OCI-LY3 (cell line): ENCODE measurements at regions not wholly inside any gene's neighbourhood (a gene's known extent, or its start where the extent isn't known, plus 50 kb on each side); places are given as distances from the start of the nearest gene placed in this dataset.

Experiments
- H2AFZ ChIP-seq: fragments of 200-600, 300-600 bp; shearing (Covaris generic); 2 replicates; pipeline ENCODE4 v1.6.0; 2014; ENCODE audit warnings: antibody characterized with exemption, low read depth, low read length
- H3K27ac ChIP-seq: fragments of 200-600, 300-600 bp; sonication (generic); 2 replicates; pipeline ENCODE4 v1.5.1; 2014; ENCODE audit warnings: mild to moderate bottlenecking, low read length, moderate library complexity, mixed read lengths
- H3K27me3 ChIP-seq: fragments of 200-600, 300-600 bp; sonication (generic); 2 replicates; pipeline ENCODE4 v1.6.1; 2014; ENCODE audit warnings: low read depth, low read length, mixed read lengths
- H3K36me3 ChIP-seq: fragments of 200-600, 300-600 bp; sonication (generic); replicated peaks from 2 replicates; pipeline ENCODE3; 2014; ENCODE audit warnings: low read depth, low read length, mixed read lengths
- H3K4me1 ChIP-seq: fragments of 300-600, 200-600 bp; sonication (generic); 2 replicates; pipeline ENCODE4 v1.6.1; 2014; ENCODE audit warnings: low read length, mixed read lengths
- H3K4me2 ChIP-seq: fragments of 200-600, 300-600 bp; sonication (generic); 2 replicates; pipeline ENCODE4 v1.6.1; 2014; ENCODE audit warnings: low read length, mixed read lengths
- H3K4me3 ChIP-seq: fragments of 300-600, 200-600 bp; sonication (generic); 2 replicates; pipeline ENCODE4 v1.5.1; 2014; ENCODE audit warnings: antibody characterized with exemption, mild to moderate bottlenecking, low read length, moderate library complexity
- H3K79me2 ChIP-seq: fragments of 300-600, 200-600 bp; shearing (Covaris generic); 2 replicates; pipeline ENCODE4 v1.6.1; 2014; ENCODE audit warnings: mild to moderate bottlenecking, low read length, mixed read lengths
- H3K9ac ChIP-seq: fragments of 300-600, 200-600 bp; shearing (Covaris generic); 2 replicates; pipeline ENCODE4 v1.6.0; 2014; ENCODE audit warnings: mild to moderate bottlenecking, low read length, moderate library complexity
- H3K9me3 ChIP-seq: fragments of 200-600, 300-600 bp; shearing (Covaris generic); 2 replicates; pipeline ENCODE4 v1.6.1; 2014; ENCODE audit warnings: low read length, mixed read lengths; ENCODE audit not compliant: insufficient read depth
- H4K20me1 ChIP-seq: fragments of 200-600, 300-600 bp; sonication (generic); 2 replicates; pipeline ENCODE4 v1.6.1; 2016; ENCODE audit warnings: low read length, mixed read lengths; ENCODE audit not compliant: insufficient read depth
- EZH2phosphoT487 ChIP-seq: fragments of 200-600 bp; shearing (Covaris generic); IDR thresholded peaks from 2 replicates; pipeline ENCODE4 v1.6.1; 2018; ENCODE audit warnings: antibody characterized with exemption, mixed run types, low read depth
- TF ChIP-seq, protein P1 (sequence below): fragments of 200-600, 300-600 bp; sonication (generic); IDR thresholded peaks from 2 replicates; pipeline ENCODE4 v1.5.1; 2014; ENCODE audit warnings: antibody characterized with exemption, low read length, low read depth

GRCh38 chr5:83831834-83832233 lies 111.2 kb upstream of the HAPLN1 start:
- H4K20me1 ChIP-seq, result no peaks in the 10 kb centered on the region

DNA sequence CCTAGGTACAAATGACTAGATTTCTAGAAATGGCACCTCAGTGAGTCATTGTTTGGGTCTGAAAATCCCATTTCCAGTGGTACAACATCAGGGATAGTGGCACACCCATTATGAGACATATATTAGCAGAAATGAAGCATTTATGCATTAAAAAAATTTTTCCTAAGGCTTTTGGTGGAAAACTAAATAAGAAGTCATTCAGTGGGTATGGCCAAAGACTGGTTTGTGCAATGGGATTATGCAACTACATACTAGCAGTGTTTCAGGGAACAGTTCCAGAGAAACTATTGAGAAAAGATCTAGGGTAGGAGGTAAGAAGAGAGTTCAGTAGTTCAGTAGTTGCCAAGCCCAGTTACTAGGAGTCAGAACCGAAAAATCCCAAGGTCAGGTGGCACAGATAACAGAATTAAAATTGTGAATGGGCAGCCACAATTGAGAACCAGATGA lies 106.5 kb upstream of the HAPLN1 start:
- no peaks in the 10 kb centered on the region for H4K20me1 ChIP-seq
- H3K36me3 ChIP-seq, result no peaks in the 10 kb centered on the region
- no peak for TF ChIP-seq EZH2phosphoT487
- TF ChIP-seq, protein P1, sequence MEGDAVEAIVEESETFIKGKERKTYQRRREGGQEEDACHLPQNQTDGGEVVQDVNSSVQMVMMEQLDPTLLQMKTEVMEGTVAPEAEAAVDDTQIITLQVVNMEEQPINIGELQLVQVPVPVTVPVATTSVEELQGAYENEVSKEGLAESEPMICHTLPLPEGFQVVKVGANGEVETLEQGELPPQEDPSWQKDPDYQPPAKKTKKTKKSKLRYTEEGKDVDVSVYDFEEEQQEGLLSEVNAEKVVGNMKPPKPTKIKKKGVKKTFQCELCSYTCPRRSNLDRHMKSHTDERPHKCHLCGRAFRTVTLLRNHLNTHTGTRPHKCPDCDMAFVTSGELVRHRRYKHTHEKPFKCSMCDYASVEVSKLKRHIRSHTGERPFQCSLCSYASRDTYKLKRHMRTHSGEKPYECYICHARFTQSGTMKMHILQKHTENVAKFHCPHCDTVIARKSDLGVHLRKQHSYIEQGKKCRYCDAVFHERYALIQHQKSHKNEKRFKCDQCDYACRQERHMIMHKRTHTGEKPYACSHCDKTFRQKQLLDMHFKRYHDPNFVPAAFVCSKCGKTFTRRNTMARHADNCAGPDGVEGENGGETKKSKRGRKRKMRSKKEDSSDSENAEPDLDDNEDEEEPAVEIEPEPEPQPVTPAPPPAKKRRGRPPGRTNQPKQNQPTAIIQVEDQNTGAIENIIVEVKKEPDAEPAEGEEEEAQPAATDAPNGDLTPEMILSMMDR, result no peak
- H2AFZ ChIP-seq, result no peak overlapping the region
- H3K27ac ChIP-seq, result no peak overlapping the region
- no peaks in the 10 kb centered on the region for H3K27me3 ChIP-seq
- H3K4me1 ChIP-seq, result no peaks in the 10 kb centered on the region
- H3K4me2 ChIP-seq, result no peak overlapping the region
- no peak overlapping the region for H3K4me3 ChIP-seq
- H3K9me3 ChIP-seq, result no peaks in the 10 kb centered on the region
- H3K79me2 ChIP-seq, result no peaks in the 10 kb centered on the region
- no peak overlapping the region for H3K9ac ChIP-seq

More at GRCh38 chr5:83831834-83832233, 111.2 kb upstream of the HAPLN1 start:
- H3K4me2 ChIP-seq, result no peak overlapping the region
- no peak overlapping the region for H2AFZ ChIP-seq
- no peaks in the 10 kb centered on the region for H3K79me2 ChIP-seq
- no peaks in the 10 kb centered on the region for H3K9me3 ChIP-seq
- no peak overlapping the region for H3K9ac ChIP-seq
- H3K4me1 ChIP-seq, result no peaks in the 10 kb centered on the region
- H3K27ac ChIP-seq, result no peak overlapping the region
- no peaks in the 10 kb centered on the region for H3K36me3 ChIP-seq
- no peak overlapping the region for H3K4me3 ChIP-seq
- no peaks in the 10 kb centered on the region for H3K27me3 ChIP-seq
- no peak for TF ChIP-seq EZH2phosphoT487
- TF ChIP-seq, protein P1, result no peak

DNA sequence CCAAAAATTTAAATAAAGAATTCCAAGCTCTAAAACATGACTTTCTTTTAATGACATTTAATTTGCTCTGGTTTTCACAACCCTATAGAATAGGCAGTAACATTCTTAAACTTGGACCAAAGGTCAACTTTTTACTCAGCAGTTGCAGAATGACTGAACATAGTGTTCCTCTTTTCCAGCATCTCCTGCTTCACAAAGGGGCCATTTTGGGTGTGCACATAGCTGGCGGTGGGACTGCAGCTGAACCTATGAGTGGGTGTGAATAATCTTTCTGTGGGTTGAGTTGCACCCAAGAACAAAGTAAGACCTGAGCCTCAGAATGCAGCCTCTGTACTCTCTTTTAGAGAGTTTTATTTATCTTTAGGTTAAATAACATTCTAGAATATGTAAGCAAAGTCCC lies 96.9 kb upstream of the HAPLN1 start:
- Histone ChIP-seq H3K4me3 (no peak overlapping the region), H3K9me3 (no peaks in the 10 kb centered on the region), H3K4me2 (no peak overlapping the region), H2AFZ (no peak overlapping the region), H3K4me1 (peaks cover 10% of the 10 kb centered on the region), H4K20me1 (no peaks in the 10 kb centered on the region), H3K36me3 (no peaks in the 10 kb centered on the region), H3K79me2 (no peaks in the 10 kb centered on the region), H3K9ac (no peak overlapping the region), H3K27ac (no peak overlapping the region), H3K27me3 (no peaks in the 10 kb centered on the region)
- no peak for TF ChIP-seq EZH2phosphoT487
- TF ChIP-seq, protein P1, result no peak

- Histone ChIP-seq H3K4me1 (peaks cover 10% of the 10 kb centered on the region), H3K4me3 (no peak overlapping the region), H3K27me3 (no peaks in the 10 kb centered on the region), H3K36me3 (no peaks in the 10 kb centered on the region), H3K9me3 (no peaks in the 10 kb centered on the region), H4K20me1 (no peaks in the 10 kb centered on the region), H2AFZ (no peak overlapping the region), H3K79me2 (no peaks in the 10 kb centered on the region), H3K27ac (no peak overlapping the region), H3K9ac (no peak overlapping the region), H3K4me2 (no peak overlapping the region)
- no peak for TF ChIP-seq EZH2phosphoT487
- TF ChIP-seq, protein P1, result no peak
Measured at GRCh38 chr5:83815661-83816060, 95.0 kb upstream of the HAPLN1 start.
